Keratinocyte (primary cell): ENCODE measurements at regions not wholly inside any gene's neighbourhood (a gene's known extent, or its start where the extent isn't known, plus 50 kb on each side); places are given as distances from the start of the nearest gene placed in this dataset.

Experiments
- DNase-seq: peaks from one replicate; pipeline ENCODE4 v3.0.0-alpha.2; 2011; ENCODE audit warnings: low read depth, missing footprints, low spot score
- FAIRE-seq: peaks from 2 replicates; lab custom pipeline; 2011; peaks lifted over from hg19 to GRCh38; lab: Jason Lieb, UNC
- H2AFZ ChIP-seq: 2 replicates; pipeline ENCODE4 v1.6.0; 2012; ENCODE audit warnings: low read length, control low read depth, inconsistent platforms; ENCODE audit not compliant: control insufficient read depth
- H3K27ac ChIP-seq: 2 replicates; pipeline ENCODE4 v1.5.1; 2011; ENCODE audit warnings: low read length; ENCODE audit not compliant: control insufficient read depth, insufficient read depth
- H3K27me3 ChIP-seq: 3 replicates; pipeline ENCODE4 v1.6.0; 2011; ENCODE audit warnings: low read length; ENCODE audit not compliant: control insufficient read depth, insufficient read depth; ENCODE audit errors: extremely low read depth
- H3K36me3 ChIP-seq, 2 experiments: 2 replicates in 1 of 2; 3 replicates in 1 of 2; pipeline ENCODE4 v1.5.1; 2011; ENCODE audit warnings: low read length in 2 of 2, mild to moderate bottlenecking in 1 of 2; ENCODE audit not compliant: control insufficient read depth in 2 of 2, insufficient read depth in 2 of 2; ENCODE audit errors: extremely low read depth in 1 of 2
- H3K4me1 ChIP-seq: 3 replicates; pipeline ENCODE4 v1.5.1; 2011; ENCODE audit warnings: low read length; ENCODE audit not compliant: control insufficient read depth, insufficient read depth; ENCODE audit errors: extremely low read depth
- H3K4me2 ChIP-seq: 3 replicates; pipeline ENCODE4 v1.6.0; 2011; ENCODE audit warnings: low read depth, low read length; ENCODE audit not compliant: control insufficient read depth, insufficient read depth; ENCODE audit errors: extremely low read depth
- H3K4me3 ChIP-seq, 3 experiments: fragments of 200-600 bp in 1 of 3; sonication (generic) in 1 of 3; 2 replicates in 2 of 3; 3 replicates in 1 of 3; pipeline ENCODE4 v1.5.1; 2011 to 2016; ENCODE audit warnings: low read length in 3 of 3, mild to moderate bottlenecking in 3 of 3, control low read depth in 2 of 3, inconsistent platforms in 1 of 3, low read depth in 1 of 3, mixed read lengths in 1 of 3, mixed run types in 1 of 3, moderate library complexity in 1 of 3; ENCODE audit not compliant: control insufficient read depth in 2 of 3, insufficient read depth in 2 of 3; ENCODE audit errors: extremely low read depth in 1 of 3
- H3K79me2 ChIP-seq: 2 replicates; pipeline ENCODE4 v1.6.0; 2012; ENCODE audit warnings: low read length; ENCODE audit not compliant: control insufficient read depth, insufficient read depth
- H3K9ac ChIP-seq: 3 replicates; pipeline ENCODE4 v1.6.0; 2011; ENCODE audit warnings: low read length; ENCODE audit not compliant: control insufficient read depth, insufficient read depth; ENCODE audit errors: extremely low read depth
- H3K9me1 ChIP-seq: 3 replicates; pipeline ENCODE4 v1.6.0; 2011; ENCODE audit warnings: low read length; ENCODE audit not compliant: control insufficient read depth, insufficient read depth; ENCODE audit errors: extremely low read depth
- H3K9me3 ChIP-seq: 2 replicates; pipeline ENCODE4 v1.5.1; 2012; ENCODE audit warnings: low read depth, low read length; ENCODE audit not compliant: control insufficient read depth
- H4K20me1 ChIP-seq: 3 replicates; pipeline ENCODE4 v1.6.0; 2011; ENCODE audit warnings: low read length; ENCODE audit not compliant: control insufficient read depth, insufficient read depth; ENCODE audit errors: extremely low read depth
- EZH2 ChIP-seq: IDR thresholded peaks from one replicate; pipeline ENCODE4 v1.6.1; 2012; ENCODE audit warnings: inconsistent platforms, mild to moderate bottlenecking, low read length, moderate library complexity
- dilution Hi-C: fragments of 300-500 bp; cut with MboI; formaldehyde crosslinking; loops from one replicate; pipeline ENCODE4 v1.7.0; 2020; ENCODE audit warnings: low sequenced_read_pairs; ENCODE audit not compliant: extremely low pct_ligation_motif_present
- TF ChIP-seq, protein P1 (sequence below), 3 experiments: IDR thresholded peaks in 1 of 3; conservative IDR thresholded peaks in 1 of 3; optimal IDR thresholded peaks in 1 of 3; 2 replicates in 2 of 3; 3 replicates in 1 of 3; pipeline versions ENCODE3 to v1.5.1; 2011; ENCODE audit warnings: low read length in 3 of 3, mild to moderate bottlenecking in 3 of 3, moderate library complexity in 2 of 3, control low read depth in 1 of 3, inconsistent platforms in 1 of 3; ENCODE audit not compliant: insufficient read depth in 2 of 3; ENCODE audit errors: extremely low read depth in 1 of 3

DNA sequence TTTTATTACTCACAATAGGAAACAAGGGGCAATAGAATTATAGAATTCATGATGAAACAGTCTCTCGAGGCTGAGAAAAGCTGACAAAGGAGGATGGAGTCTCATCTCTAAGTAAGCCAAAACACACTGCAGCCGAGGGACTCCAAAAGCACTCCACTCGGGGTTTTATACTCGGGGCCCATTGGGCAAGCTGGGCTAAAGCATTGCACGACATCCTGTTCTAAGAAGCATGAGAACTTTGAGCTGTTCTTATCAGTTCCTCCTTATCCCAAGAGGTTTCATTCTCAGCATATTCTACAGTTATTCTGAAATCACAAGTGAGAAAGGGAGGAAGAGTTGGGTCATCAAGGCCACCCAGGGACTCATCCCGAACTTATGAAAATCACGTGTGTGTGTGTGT is 1475.5 kb downstream of the PCDH18 start:
- TF ChIP-seq, protein P1, sequence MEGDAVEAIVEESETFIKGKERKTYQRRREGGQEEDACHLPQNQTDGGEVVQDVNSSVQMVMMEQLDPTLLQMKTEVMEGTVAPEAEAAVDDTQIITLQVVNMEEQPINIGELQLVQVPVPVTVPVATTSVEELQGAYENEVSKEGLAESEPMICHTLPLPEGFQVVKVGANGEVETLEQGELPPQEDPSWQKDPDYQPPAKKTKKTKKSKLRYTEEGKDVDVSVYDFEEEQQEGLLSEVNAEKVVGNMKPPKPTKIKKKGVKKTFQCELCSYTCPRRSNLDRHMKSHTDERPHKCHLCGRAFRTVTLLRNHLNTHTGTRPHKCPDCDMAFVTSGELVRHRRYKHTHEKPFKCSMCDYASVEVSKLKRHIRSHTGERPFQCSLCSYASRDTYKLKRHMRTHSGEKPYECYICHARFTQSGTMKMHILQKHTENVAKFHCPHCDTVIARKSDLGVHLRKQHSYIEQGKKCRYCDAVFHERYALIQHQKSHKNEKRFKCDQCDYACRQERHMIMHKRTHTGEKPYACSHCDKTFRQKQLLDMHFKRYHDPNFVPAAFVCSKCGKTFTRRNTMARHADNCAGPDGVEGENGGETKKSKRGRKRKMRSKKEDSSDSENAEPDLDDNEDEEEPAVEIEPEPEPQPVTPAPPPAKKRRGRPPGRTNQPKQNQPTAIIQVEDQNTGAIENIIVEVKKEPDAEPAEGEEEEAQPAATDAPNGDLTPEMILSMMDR (optimal IDR thresholded peaks at IDR 0.05 in 1 of 3, IDR thresholded peaks at IDR 0.05 in 1 of 3, conservative IDR thresholded peaks at IDR 0.05 in 1 of 3; ENCODE audit: extremely low read depth in 1 of 3, insufficient read depth in 2 of 3, low read length in 3 of 3): no peak
- TF ChIP-seq EZH2: no peak
- dilution Hi-C loops: no loop called here

GRCh38 chr4:136055360-136055759 is 1476.9 kb downstream of the PCDH18 start:
- FAIRE-seq (no peak), DNase-seq (no peak)
- H3K27ac ChIP-seq: no peak overlapping the region
- H2AFZ ChIP-seq: no peak overlapping the region
- no peak overlapping the region for H3K9ac ChIP-seq
- no peaks in the 10 kb centered on the region for H3K9me1 ChIP-seq
- no peaks in the 10 kb centered on the region for H3K79me2 ChIP-seq
- no peaks in the 10 kb centered on the region for H3K9me3 ChIP-seq
- no peak for TF ChIP-seq EZH2
- TF ChIP-seq, protein P1 (optimal IDR thresholded peaks at IDR 0.05 in 1 of 3, IDR thresholded peaks at IDR 0.05 in 1 of 3, conservative IDR thresholded peaks at IDR 0.05 in 1 of 3; ENCODE audit: extremely low read depth in 1 of 3, insufficient read depth in 2 of 3, low read length in 3 of 3): no peak
- dilution Hi-C loops: no loop called here
- no peak overlapping the region for H3K4me3 ChIP-seq
- H3K36me3 ChIP-seq: no peaks in the 10 kb centered on the region
- no peaks in the 10 kb centered on the region for H4K20me1 ChIP-seq
- no peak overlapping the region for H3K4me2 ChIP-seq
- H3K27me3 ChIP-seq: no peaks in the 10 kb centered on the region
- H3K4me1 ChIP-seq: no peaks in the 10 kb centered on the region

More for the DNA sequence above, 1475.5 kb downstream of the PCDH18 start:
- H3K36me3 ChIP-seq: no peaks in the 10 kb centered on the region
- H3K27ac ChIP-seq: no peak overlapping the region
- H3K9me3 ChIP-seq: no peaks in the 10 kb centered on the region
- H4K20me1 ChIP-seq: no peaks in the 10 kb centered on the region
- no peaks in the 10 kb centered on the region for H3K27me3 ChIP-seq
- H2AFZ ChIP-seq: no peak overlapping the region
- H3K79me2 ChIP-seq: no peaks in the 10 kb centered on the region
- no peaks in the 10 kb centered on the region for H3K4me1 ChIP-seq
- no peaks in the 10 kb centered on the region for H3K9me1 ChIP-seq
- DNase-seq (no peak), FAIRE-seq (no peak)
- H3K4me3 ChIP-seq: no peak overlapping the region
- H3K4me2 ChIP-seq: no peak overlapping the region
- no peak overlapping the region for H3K9ac ChIP-seq
